D721Med (cell line): ENCODE measurements at regions not wholly inside any gene's neighbourhood (a gene's known extent, or its start where the extent isn't known, plus 50 kb on each side); places are given as distances from the start of the nearest gene placed in this dataset.

ENCODE experiments used
- DNase-seq: peaks from one replicate; pipeline ENCODE4 v3.0.0; 2011; ENCODE audit warnings: low spot score; ENCODE audit not compliant: insufficient read length
- FAIRE-seq: peaks from 2 replicates; lab custom pipeline; 2011; peaks lifted over from hg19 to GRCh38; lab: Jason Lieb, UNC
- CTCF ChIP-seq: IDR thresholded peaks from 2 replicates; pipeline ENCODE4 v1.5.1; 2012; ENCODE audit warnings: mild to moderate bottlenecking, control low read depth; ENCODE audit not compliant: insufficient read depth; ENCODE audit errors: missing control alignments

- no peak for FAIRE-seq
- TF ChIP-seq CTCF: no peak
- DNase-seq: no peak
These were observed 177.5 kb downstream of the CDC5L start for GRCh38 chr6:44564906-44565524.

GRCh38 chr6:44567406-44567805, 179.9 kb downstream of the CDC5L start:
- DNase-seq (no peak), FAIRE-seq (no peak)
- no peak for TF ChIP-seq CTCF

- DNase-seq (no peak), FAIRE-seq (no peak)
- TF ChIP-seq CTCF: no peak
These were observed 181.6 kb downstream of the CDC5L start for GRCh38 chr6:44569131-44569530.

GRCh38 chr6:44569931-44570385, 182.5 kb downstream of the CDC5L start:
- no peak for FAIRE-seq
- no peak for DNase-seq

GRCh38 chr6:44571510-44571909, 184.0 kb downstream of the CDC5L start:
- DNase-seq: no peak
- TF ChIP-seq CTCF: no peak
- FAIRE-seq: no peak

More at GRCh38 chr6:44569931-44570385, 182.5 kb downstream of the CDC5L start:
- no peak for TF ChIP-seq CTCF

GRCh38 chr6:44572346-44572745, 184.8 kb downstream of the CDC5L start:
- DNase-seq: no peak
- no peak for FAIRE-seq
- TF ChIP-seq CTCF: no peak

- no peak for TF ChIP-seq CTCF
- DNase-seq (no peak), FAIRE-seq (no peak)
These were observed 188.1 kb downstream of the CDC5L start for GRCh38 chr6:44575644-44576043.
